ENCODE measurements at regions not wholly inside any gene's neighbourhood (a gene's known extent, or its start where the extent isn't known, plus 50 kb on each side); places are given as distances from the start of the nearest gene placed in this dataset.
"Not testable (repeated sequence)": the region's sequence is repeated elsewhere in the genome, so short reads cannot be mapped to it uniquely, and the experiment has no call there.

DNA sequence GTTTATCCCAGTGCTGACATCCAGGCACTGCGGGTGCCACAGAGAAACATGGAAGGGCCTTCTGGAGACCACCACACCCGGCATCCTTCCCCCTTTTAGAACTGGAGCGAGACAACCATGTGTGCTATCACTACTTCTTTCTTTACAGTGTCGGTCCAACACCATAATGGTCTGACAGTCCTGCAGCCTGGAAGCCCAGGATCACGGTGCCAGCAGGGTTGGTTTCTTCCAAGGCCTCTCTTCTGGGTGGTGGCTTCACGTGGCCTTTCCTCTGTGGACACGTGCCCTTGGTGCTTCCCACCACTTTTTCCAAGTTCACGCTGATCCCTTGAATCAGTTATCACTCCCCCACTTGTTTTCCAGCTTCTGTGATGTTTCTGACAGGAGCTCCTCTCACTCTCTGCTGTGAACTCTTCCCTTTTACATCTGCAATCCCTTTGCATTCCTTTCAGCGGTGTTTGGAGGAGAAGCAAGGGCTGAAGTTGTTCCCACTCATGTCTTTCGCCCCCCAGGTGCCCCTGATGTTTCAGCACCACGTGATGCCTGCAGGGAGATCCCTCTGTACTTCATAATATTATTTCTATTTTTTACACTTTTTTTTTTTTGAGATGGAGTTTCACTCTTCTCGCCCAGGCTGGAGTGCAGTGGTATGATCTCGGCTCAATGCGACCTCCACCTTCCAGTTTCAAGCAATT is 1067.0 kb downstream of the RPIA start:
- TF ChIP-seq EZH2 (IDR thresholded peaks at IDR 0.05); POLR2AphosphoS5 (IDR thresholded peaks at IDR 0.05; ENCODE audit: borderline replicate concordance, low read depth, low read length); FOXP2 (optimal IDR thresholded peaks at IDR 0.05; ENCODE audit: control extremely low read depth, extremely low read length, insufficient read depth): not testable (repeated sequence)

All from SK-N-MC (cell line).